Ovary (tissue), 3 donors: ENCODE measurements at regions not wholly inside any gene's neighbourhood (a gene's known extent, or its start where the extent isn't known, plus 50 kb on each side); places are given as distances from the start of the nearest gene placed in this dataset.

ENCODE experiments used
- POLR2A ChIP-seq: fragments of 450-650 bp; IDR thresholded peaks from one replicate; pipeline ENCODE4 v1.6.1; 2017; ENCODE audit warnings: antibody characterized with exemption, mild to moderate bottlenecking, moderate library complexity
- TF ChIP-seq, protein P1 (sequence below), 3 donors: fragments of 450-650 bp in 2 of 3; fragments of 200-600 bp in 1 of 3; IDR thresholded peaks; one replicate each; pipeline versions ENCODE4 v1.5.1 to v1.8.0; 2016 to 2022; ENCODE audit warnings: antibody characterized with exemption in 3 of 3, mild to moderate bottlenecking in 1 of 3
- donor health status: DM: no; HTN: no; CAD: no.

- TF ChIP-seq, protein P1, sequence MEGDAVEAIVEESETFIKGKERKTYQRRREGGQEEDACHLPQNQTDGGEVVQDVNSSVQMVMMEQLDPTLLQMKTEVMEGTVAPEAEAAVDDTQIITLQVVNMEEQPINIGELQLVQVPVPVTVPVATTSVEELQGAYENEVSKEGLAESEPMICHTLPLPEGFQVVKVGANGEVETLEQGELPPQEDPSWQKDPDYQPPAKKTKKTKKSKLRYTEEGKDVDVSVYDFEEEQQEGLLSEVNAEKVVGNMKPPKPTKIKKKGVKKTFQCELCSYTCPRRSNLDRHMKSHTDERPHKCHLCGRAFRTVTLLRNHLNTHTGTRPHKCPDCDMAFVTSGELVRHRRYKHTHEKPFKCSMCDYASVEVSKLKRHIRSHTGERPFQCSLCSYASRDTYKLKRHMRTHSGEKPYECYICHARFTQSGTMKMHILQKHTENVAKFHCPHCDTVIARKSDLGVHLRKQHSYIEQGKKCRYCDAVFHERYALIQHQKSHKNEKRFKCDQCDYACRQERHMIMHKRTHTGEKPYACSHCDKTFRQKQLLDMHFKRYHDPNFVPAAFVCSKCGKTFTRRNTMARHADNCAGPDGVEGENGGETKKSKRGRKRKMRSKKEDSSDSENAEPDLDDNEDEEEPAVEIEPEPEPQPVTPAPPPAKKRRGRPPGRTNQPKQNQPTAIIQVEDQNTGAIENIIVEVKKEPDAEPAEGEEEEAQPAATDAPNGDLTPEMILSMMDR (IDR thresholded peaks at IDR 0.05), result no peak
- TF ChIP-seq POLR2A, result no peak
These were observed 605.3 kb upstream of the NR5A2 start for GRCh38 chr1:199422206-199422605.
